ENCODE measurements at regions not wholly inside any gene's neighbourhood (a gene's known extent, or its start where the extent isn't known, plus 50 kb on each side); places are given as distances from the start of the nearest gene placed in this dataset.

DNA sequence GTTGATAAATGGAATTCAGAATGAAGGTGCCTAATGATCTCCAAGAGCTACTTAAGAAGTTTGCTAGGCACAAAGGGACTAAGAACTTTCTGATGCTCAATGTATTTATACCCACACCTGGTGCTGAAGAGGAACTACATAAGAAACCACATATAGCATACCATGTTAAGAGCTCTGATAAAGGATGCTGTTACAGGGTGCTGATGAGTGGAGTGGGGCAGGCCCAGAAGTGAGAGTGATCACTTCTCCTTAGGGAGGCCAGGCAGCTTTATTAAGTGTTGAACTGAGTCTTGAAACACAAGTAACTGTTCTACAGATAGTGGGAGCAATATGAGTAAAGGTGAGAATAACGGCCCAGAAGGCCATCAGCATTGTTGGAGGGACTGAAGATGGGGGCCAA lies 68.3 kb upstream of the CHRDL1 start:
- DNase-seq (ENCODE audit: extremely low read depth, low read depth, low spot score) = no peak

DNA sequence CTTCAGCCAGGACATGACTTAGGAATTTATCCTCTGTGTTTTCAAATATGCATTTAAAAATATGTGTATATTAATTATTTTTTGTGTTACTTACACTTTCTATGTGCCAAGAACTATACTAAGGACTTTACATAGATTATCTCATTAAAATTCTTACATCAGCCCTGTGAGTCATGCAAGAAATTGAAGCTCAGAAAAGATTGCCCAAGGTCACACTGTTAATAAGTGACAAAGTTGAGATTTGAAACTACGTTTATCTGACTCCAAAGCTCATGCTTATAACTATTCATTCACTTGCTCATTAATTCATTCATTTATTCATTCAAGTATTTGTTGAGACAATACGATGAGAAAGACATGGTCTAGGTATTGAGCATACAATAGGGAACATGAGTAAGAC lies 62.9 kb upstream of the CHRDL1 start:
- DNase-seq (ENCODE audit: extremely low read depth, low read depth, low spot score) = no peak

DNA sequence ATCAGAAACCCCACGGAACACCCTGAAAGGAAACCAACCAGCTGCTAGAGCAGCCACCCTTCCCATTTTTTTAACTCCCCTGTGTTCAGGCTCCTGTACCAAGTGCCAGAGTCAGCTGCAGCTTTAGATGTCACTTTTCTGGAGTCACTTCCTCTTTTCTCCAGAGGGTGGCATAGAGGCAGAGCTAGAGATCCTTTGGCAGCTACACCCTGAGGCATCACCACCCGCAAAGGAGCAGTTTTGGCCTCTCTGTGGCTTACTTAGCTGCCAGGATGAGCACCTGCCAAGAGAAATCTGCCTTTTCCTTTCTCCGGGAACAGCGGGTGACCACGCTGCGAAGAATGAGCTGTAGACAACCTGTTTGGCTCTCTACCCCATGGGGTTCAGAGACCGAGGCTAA lies 58.0 kb upstream of the CHRDL1 start:
- DNase-seq (ENCODE audit: extremely low read depth, low read depth, low spot score) = no peak

DNA sequence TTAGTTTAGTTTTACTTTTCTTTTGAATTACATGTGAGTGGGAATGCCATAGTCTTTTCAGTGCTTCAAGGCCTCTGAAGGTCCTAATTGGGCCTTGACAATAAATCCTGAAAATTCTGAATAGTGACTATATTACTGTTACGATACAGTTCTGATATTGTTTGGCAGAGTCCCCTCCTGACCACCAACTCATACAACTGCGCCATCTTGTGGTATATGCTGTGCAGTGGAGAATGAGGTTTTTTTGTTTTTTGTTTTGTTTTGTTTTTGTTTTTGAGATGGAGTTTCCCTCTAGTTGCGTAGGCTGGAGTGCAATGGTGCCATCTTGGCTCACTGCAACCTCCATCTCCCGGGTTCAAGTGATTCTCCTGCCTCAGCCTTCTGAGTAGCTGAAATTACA lies 56.6 kb upstream of the CHRDL1 start:
- peak; percentile 3 for DNase-seq (ENCODE audit: extremely low read depth, low read depth, low spot score)

DNA sequence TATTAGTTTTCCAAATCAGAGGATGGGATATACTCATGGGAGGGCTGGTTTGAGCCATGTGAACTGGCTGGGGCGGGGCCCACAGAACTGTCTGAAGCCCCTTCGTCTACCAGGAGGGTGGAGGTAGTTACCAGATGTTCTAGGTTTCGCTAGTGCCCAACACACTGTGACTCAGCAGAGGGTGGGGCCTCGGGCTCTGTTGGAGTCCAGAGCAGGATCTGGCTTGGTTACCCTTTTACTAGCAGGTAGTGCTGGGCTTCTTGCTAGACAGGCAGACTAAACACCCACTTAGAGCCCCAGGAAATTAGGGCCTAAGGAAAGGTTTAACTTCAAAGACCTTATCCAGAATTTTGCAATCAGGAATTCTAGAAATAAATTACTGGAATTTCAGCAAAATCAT lies 56.2 kb upstream of the CHRDL1 start:
- DNase-seq (ENCODE audit: extremely low read depth, low read depth, low spot score) = no peak

DNA sequence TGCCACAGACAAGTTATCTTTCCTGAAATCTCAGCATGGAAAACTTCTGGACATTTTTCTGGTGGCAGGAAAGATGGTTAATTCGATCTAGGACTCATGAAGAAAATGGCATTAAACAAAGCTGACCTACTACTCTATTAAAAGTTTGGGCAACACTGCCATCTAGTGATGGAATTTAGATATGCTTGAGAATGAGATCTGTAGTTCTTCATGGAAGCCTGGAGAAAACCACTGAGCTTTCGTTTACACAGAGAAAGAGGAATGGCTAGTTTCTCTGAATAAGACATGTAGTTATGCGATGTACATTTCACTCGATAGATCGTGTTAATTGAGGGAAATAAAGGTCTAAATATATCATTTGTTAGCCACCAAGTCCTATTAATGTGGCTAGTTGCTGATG lies 51.7 kb upstream of the CHRDL1 start:
- DNase-seq (ENCODE audit: extremely low read depth, low read depth, low spot score) = peak; percentile 54

DNA sequence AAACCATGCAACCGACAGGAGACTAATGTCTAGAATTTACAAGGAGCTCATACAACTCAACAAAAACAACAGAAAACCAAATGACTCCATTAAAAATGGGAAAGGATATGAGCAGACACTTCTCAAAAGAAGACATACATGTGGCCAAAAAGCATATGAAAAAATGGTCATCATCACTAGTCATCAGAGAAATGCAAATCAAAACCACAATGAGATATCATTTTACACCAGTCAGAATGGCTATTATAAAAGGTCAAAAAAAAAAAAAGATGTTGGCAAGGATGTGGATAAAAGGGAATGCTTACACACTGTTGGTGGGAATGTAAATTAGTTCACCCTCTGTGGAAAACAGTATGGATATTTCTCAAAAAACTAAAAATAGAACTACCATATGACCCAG lies 50.5 kb upstream of the CHRDL1 start:
- DNase-seq (ENCODE audit: extremely low read depth, low read depth, low spot score) = no peak

All from glomerular endothelial cell (primary cell).